Activated CD4-positive, alpha-beta T cell treated with anti-CD3 and anti-CD28 coated beads for 36 hours (primary cell): ENCODE measurements at regions not wholly inside any gene's neighbourhood (a gene's known extent, or its start where the extent isn't known, plus 50 kb on each side); places are given as distances from the start of the nearest gene placed in this dataset.
A peak's percentile ranks its signal among the peaks of the same experiment; 100 is the strongest.
"Not testable (repeated sequence)": the region's sequence is repeated elsewhere in the genome, so short reads cannot be mapped to it uniquely, and the experiment has no call there.

ENCODE experiments used
- ATAC-seq: fragments of 200-7000 bp; cut with Tn5 transposase; one replicate; pipeline ENCODE4 v1.10.0; 2021; ENCODE audit warnings: mild to moderate bottlenecking, moderate library complexity
- CTCF ChIA-PET: fragments of 350-600 bp; sonication (Branson Sonifier 250); formaldehyde crosslinking; loops from one replicate; lab custom pipeline; 2021; ENCODE audit warnings: antibody characterized with exemption; lab: Charles Lee
- POLR2A ChIA-PET: fragments of 350-600 bp; sonication (Branson Sonifier 250); formaldehyde crosslinking; loops from one replicate; lab custom pipeline; 2021; ENCODE audit warnings: antibody characterized with exemption, inconsistent platforms; lab: Charles Lee
- DNase-seq: peaks from one replicate; pipeline ENCODE4 v3.0.0-alpha.2; 2020
- H3K27ac Mint-ChIP-seq: one replicate; pipeline ENCODE4 v1.8.0; 2021; ENCODE audit warnings: mixed read lengths
- H3K27me3 Mint-ChIP-seq: one replicate; pipeline ENCODE4 v1.8.0; 2021; ENCODE audit warnings: mixed read lengths
- H3K36me3 Mint-ChIP-seq: one replicate; pipeline ENCODE4 v1.8.0; 2021; ENCODE audit warnings: low read depth, mixed read lengths
- H3K4me1 Mint-ChIP-seq: one replicate; pipeline ENCODE4 v1.8.0; 2021; ENCODE audit warnings: mixed read lengths
- H3K4me3 Mint-ChIP-seq: one replicate; pipeline ENCODE4 v1.8.0; 2021; ENCODE audit warnings: mild to moderate bottlenecking, moderate library complexity, mixed read lengths
- H3K9me3 Mint-ChIP-seq: one replicate; pipeline ENCODE4 v1.8.0; 2021; ENCODE audit warnings: low read depth, mixed read lengths
- intact Hi-C, 2 experiments: fragments of 100-400 bp; cut with DNase I in 1 of 2; cut with micrococcal nuclease in 1 of 2; formaldehyde crosslinking; loops; one replicate each; pipeline versions ENCODE4 v1.14.2 to v1.15.1; 2022 to 2024; cut with DNase I, micrococcal nuclease

DNA sequence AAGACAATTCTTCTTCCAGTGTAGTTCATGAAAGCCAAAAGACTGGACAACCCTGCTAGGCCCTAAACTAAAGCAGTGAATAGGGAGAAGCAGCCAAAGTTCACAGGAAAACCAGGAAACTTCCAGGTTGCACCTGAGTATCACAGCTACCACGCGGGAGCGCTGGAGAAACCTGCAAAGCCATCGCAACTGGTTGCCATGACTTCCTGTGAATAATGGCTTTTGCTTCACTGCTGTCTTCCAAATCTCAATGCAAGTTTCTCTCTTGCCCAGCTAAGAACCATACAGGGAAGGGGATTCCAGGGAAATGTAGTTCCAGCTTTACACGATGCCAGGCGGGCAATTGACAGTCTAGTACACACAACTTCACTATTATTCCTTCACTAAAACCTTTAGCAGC, 114.1 kb downstream of the GXYLT1 start:
- peaks cover 8% of the 10 kb centered on the region for H3K27me3 Mint-ChIP-seq
- no peak overlapping the region for H3K4me3 Mint-ChIP-seq
- POLR2A ChIA-PET, result interaction anchor here (0.6 kb wide), 1 partner anchor 1859 kb away, joined by 4 read pairs; no protein-coding TSS in a partner anchor
- ATAC-seq, result no peak
- H3K36me3 Mint-ChIP-seq, result no peaks in the 10 kb centered on the region
- H3K27ac Mint-ChIP-seq, result no peak overlapping the region
- H3K4me1 Mint-ChIP-seq, result no peaks in the 10 kb centered on the region
- DNase-seq, result no peak
- no peaks in the 10 kb centered on the region for H3K9me3 Mint-ChIP-seq
- intact Hi-C loops, result no loop called here
- CTCF ChIA-PET, result interaction anchor here (0.6 to 1.5 kb wide), 3 partner anchors 160 to 341 kb away, joined by 3 to 4 read pairs (median 3); no protein-coding TSS in a partner anchor

DNA sequence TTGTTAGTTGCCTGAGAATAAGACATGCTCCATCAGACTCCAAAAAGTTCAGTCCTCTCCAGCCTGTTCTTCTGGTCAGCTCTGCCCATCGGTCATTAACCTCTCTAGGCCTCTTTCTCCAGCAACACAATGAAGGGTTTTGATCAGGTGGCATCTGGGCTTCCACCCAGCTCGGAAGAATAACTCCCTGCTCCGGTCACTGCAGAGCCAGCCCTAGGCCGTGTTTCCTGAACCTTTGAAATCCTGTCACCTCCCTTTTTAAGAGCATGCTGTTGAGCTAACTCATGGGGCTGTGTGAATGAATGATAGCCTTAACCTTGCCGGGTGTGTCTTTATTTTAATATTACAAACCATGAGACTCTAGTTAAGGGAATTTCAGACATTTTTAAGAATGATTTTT, 117.1 kb downstream of the GXYLT1 start:
- POLR2A ChIA-PET, result no interaction called here
- Mint-ChIP-seq H3K9me3 (no peaks in the 10 kb centered on the region), H3K27me3 (peaks cover 16% of the 10 kb centered on the region), H3K4me1 (peaks cover 8% of the 10 kb centered on the region), H3K27ac (no peak overlapping the region), H3K36me3 (no peaks in the 10 kb centered on the region), H3K4me3 (no peak overlapping the region)
- no peak for DNase-seq
- CTCF ChIA-PET, result interaction anchor here (0.6 kb wide), 1 partner anchor 1565 kb away, joined by 3 read pairs; no protein-coding TSS in a partner anchor
- no peak for ATAC-seq
- intact Hi-C loops, result loop anchor here (10.0 kb wide), 3 partner anchors 513 to 753 kb away; no protein-coding TSS in a partner anchor

DNA sequence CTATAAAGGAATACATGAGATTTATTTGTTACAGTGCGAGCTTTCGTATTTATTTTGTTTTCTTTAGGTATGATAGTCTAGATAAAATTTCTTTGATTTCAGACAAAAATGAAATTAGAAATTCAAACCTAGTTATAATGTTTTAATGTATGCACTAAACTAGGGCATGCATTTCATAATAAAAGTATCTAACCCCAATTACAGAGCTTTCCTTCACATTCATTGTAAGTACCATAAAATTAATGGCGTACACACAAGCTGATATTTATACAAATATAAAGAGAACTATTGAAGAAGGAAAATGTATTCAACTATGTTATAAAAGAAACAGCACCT, 120.2 kb downstream of the GXYLT1 start:
- H3K4me3 Mint-ChIP-seq, result no peak overlapping the region
- intact Hi-C loops, result loop anchor here (1.0 to 10.0 kb wide), 6 partner anchors 348 to 1078 kb away; no protein-coding TSS in a partner anchor

DNA sequence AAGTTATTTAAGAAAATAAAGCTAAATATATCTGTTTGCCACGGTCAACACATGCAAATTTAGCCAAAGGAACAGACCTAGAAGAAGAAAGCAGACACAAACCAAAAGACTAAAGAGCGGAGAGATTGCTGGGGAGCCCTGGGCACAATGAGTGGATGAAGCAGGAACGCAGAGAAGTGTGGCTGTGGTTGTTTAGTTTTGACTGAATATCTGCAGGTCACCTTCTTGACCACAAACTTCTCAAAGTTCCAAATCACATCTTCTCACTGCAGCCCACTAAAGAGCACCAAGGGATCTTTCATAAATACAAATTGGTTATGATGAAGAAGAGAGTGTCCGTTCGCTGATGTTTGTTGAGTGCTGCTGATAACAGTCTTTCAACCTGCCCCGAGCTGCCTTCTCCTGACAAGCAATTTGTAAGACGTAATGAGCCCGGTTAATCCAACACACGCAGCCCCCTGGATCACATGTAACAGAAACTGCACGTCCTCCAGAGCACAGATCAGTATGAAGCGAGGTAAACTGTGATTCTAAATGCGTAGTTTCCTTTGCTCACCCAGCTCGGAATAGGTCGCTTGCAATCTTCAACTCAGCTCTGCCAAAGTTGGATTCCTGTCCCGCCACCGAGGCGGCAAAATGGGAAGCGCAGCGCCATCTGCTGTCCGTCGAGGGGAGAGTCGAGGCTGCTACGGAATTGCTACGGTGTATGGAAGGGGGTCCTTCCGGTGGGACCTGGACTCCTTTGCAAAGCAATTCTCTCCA, 120.8 kb downstream of the GXYLT1 start:
- DNase-seq (peak; percentile 84), ATAC-seq (peak; percentile 86)
- H3K36me3 Mint-ChIP-seq, result no peaks in the 10 kb centered on the region
- CTCF ChIA-PET, result interaction anchor here (0.6 to 2.8 kb wide), 36 partner anchors 9 to 1078 kb away, joined by 3 to 35 read pairs (median 3); no protein-coding TSS in a partner anchor
- peaks cover 8% of the 10 kb centered on the region for H3K4me1 Mint-ChIP-seq
- H3K27ac Mint-ChIP-seq, result no peak overlapping the region
- no peaks in the 10 kb centered on the region for H3K9me3 Mint-ChIP-seq
- POLR2A ChIA-PET, result interaction anchor here (1.0 kb wide), 1 partner anchor 310 kb away, joined by 3 read pairs; no protein-coding TSS in a partner anchor
- peak overlapping the region; percentile 39 for H3K4me3 Mint-ChIP-seq
- intact Hi-C loops, result loop anchor here (1.0 to 10.0 kb wide), 6 partner anchors 348 to 1078 kb away; no protein-coding TSS in a partner anchor
- peaks cover 17% of the 10 kb centered on the region for H3K27me3 Mint-ChIP-seq

More for the DNA sequence above, 120.2 kb downstream of the GXYLT1 start:
- Mint-ChIP-seq H3K27ac (no peak overlapping the region), H3K4me1 (peaks cover 8% of the 10 kb centered on the region), H3K27me3 (peaks cover 17% of the 10 kb centered on the region), H3K9me3 (no peaks in the 10 kb centered on the region), H3K36me3 (no peaks in the 10 kb centered on the region)
- CTCF ChIA-PET, result interaction anchor here (0.6 to 2.8 kb wide), 34 partner anchors 8 to 1850 kb away, joined by 3 to 35 read pairs (median 3); no protein-coding TSS in a partner anchor
- ATAC-seq, result no peak
- no peak for DNase-seq
- POLR2A ChIA-PET, result interaction anchor here (0.6 to 1.0 kb wide), 2 partner anchors 309 to 663 kb away, joined by 3 read pairs; no protein-coding TSS in a partner anchor

DNA sequence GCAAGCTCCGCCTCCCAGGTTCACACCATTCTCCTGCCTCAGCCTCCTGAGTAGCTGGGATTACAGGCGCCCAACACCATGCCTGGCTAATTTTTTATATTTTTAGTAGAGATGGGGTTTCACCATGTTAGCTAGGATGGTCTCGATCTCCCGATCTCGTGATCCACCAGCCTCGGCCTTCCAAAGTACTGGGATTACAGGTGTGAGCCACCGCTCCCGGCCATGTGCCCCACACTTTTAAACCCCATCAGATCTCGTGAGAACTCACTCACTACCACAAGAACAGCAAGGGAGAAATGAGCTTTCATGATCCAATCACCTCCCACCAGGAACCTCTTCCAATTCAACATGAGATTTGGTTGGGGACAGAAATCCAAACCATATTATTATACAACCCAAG, 122.7 kb downstream of the GXYLT1 start:
- ChIA-PET POLR2A (interaction anchor here (0.6 kb wide), 1 partner anchor 644 kb away, joined by 3 read pairs; no protein-coding TSS in a partner anchor), CTCF (interaction anchor here (0.8 kb wide), 1 partner anchor 13 kb away, joined by 3 read pairs; no protein-coding TSS in a partner anchor)
- H3K36me3 Mint-ChIP-seq, H3K4me1 Mint-ChIP-seq, ATAC-seq, H3K27ac Mint-ChIP-seq, H3K9me3 Mint-ChIP-seq, DNase-seq, H3K4me3 Mint-ChIP-seq: not testable (repeated sequence)
- intact Hi-C loops, result loop anchor here (5.0 to 10.0 kb wide), 4 partner anchors 350 to 747 kb away; no protein-coding TSS in a partner anchor
- H3K27me3 Mint-ChIP-seq, result peaks cover 17% of the 10 kb centered on the region

DNA sequence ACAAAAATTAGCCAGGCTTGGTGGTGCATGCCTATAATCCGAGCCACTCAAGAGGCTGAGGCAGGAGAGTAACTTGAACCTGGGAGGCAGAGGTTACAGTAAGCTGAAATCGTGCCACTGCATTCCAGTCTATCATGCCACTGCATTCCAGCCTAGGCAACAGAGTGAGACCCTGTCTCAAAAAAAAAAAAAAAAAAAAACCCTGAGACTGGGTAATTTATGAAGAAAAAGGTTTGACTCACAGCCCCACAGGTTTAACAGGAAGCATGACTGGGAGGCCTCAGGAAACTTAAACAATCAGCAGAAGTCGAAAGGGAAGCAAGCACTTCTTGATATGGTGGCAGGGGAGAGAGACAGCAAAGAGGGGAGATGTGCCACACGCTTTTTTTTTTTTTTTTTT, 123.2 kb downstream of the GXYLT1 start:
- ATAC-seq (no peak), DNase-seq (no peak)
- intact Hi-C loops, result loop anchor here (5.0 to 10.0 kb wide), 4 partner anchors 351 to 747 kb away; no protein-coding TSS in a partner anchor
- H3K27ac Mint-ChIP-seq, result no peak overlapping the region
- no peaks in the 10 kb centered on the region for H3K36me3 Mint-ChIP-seq
- H3K9me3 Mint-ChIP-seq, result no peaks in the 10 kb centered on the region
- H3K4me1 Mint-ChIP-seq, result peaks cover 8% of the 10 kb centered on the region
- ChIA-PET CTCF (no interaction called here), POLR2A (interaction anchor here (0.6 kb wide), 1 partner anchor 643 kb away, joined by 3 read pairs; no protein-coding TSS in a partner anchor)
- no peak overlapping the region for H3K4me3 Mint-ChIP-seq
- peaks cover 17% of the 10 kb centered on the region for H3K27me3 Mint-ChIP-seq

DNA sequence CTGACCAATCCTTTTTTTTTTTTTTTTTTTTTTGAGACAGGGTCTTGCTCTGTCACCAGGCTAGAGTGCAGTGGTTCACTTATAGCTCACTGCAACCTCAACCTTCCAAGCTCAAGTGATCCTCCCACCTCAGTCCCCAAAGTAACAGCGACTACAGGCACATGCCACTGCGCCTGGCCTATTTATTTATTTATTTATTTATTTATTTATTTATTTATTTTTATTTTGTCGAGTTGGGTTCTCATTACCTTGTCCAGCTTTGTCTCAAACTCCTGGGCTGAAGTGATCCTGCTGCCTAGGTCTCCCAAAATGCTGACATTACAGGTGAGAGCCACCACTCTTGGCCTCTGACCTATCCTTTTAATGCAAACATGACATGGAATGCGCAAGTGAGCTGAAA, 124.4 kb downstream of the GXYLT1 start:
- CTCF ChIA-PET, result interaction anchor here (0.6 to 1.7 kb wide), 2 partner anchors 37 to 351 kb away, joined by 3 to 4 read pairs; no protein-coding TSS in a partner anchor
- peaks cover 17% of the 10 kb centered on the region for H3K27me3 Mint-ChIP-seq
- POLR2A ChIA-PET, result no interaction called here
- intact Hi-C loops, result loop anchor here (5.0 to 10.0 kb wide), 4 partner anchors 352 to 745 kb away; no protein-coding TSS in a partner anchor
- no peaks in the 10 kb centered on the region for H3K36me3 Mint-ChIP-seq
- no peak overlapping the region for H3K27ac Mint-ChIP-seq
- DNase-seq (no peak), ATAC-seq (no peak)
- no peaks in the 10 kb centered on the region for H3K9me3 Mint-ChIP-seq
- peaks cover 8% of the 10 kb centered on the region for H3K4me1 Mint-ChIP-seq
- H3K4me3 Mint-ChIP-seq, result no peak overlapping the region

DNA sequence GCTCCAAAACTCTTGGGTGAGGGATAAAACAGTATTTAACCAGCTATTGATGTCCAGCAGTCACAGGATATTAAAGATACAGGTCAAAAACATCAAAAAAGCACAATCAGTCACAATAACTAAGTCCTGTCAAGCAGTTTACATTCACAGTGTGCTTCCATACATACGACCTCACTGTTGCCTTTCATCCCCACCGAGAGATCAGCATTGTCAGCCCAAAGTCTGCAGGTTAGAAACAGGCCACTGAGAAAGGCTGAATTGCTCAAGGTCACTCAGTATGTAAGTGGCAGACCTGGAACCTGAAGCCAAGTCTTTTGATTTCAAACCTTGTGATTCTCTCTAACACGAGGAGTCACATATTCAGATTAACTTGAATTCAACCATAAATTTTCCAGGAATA, 124.9 kb downstream of the GXYLT1 start:
- Mint-ChIP-seq H3K4me1 (peaks cover 8% of the 10 kb centered on the region), H3K36me3 (no peaks in the 10 kb centered on the region), H3K27me3 (peaks cover 17% of the 10 kb centered on the region), H3K27ac (no peak overlapping the region), H3K4me3 (no peak overlapping the region), H3K9me3 (no peaks in the 10 kb centered on the region)
- intact Hi-C loops, result loop anchor here (5.0 to 10.0 kb wide), 4 partner anchors 353 to 745 kb away; no protein-coding TSS in a partner anchor
- no peak for DNase-seq
- ChIA-PET POLR2A (no interaction called here), CTCF (interaction anchor here (0.6 to 1.7 kb wide), 3 partner anchors 37 to 352 kb away, joined by 3 to 4 read pairs (median 3); no protein-coding TSS in a partner anchor)
- ATAC-seq, result no peak

DNA sequence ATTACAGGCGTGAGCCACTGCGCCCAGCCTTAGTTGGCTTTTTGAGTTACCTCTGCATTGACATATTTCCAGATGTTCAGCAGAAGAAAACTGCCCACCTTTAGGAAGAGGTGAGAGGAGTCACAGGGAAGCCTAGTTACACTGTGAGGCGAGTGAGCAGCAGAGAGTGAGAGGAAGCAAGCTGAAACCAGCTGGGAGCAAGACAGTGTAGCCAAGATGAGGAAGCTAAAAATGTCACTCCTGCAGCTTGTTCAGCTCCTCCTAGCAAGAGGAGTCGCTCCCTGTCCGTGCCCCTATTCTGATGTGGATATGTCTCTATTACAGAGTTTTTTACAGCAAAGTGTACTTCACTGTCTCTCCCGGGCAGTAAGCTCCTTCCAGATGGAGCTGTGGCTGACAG, 127.6 kb downstream of the GXYLT1 start:
- intact Hi-C loops, result no loop called here
- no peaks in the 10 kb centered on the region for H3K9me3 Mint-ChIP-seq
- ChIA-PET CTCF (no interaction called here), POLR2A (no interaction called here)
- no peak for ATAC-seq
- H3K36me3 Mint-ChIP-seq, result no peaks in the 10 kb centered on the region
- no peak for DNase-seq
- H3K27me3 Mint-ChIP-seq, result peaks cover 6% of the 10 kb centered on the region
- H3K4me1 Mint-ChIP-seq, result no peaks in the 10 kb centered on the region
- no peak overlapping the region for H3K27ac Mint-ChIP-seq
- H3K4me3 Mint-ChIP-seq, result no peak overlapping the region

DNA sequence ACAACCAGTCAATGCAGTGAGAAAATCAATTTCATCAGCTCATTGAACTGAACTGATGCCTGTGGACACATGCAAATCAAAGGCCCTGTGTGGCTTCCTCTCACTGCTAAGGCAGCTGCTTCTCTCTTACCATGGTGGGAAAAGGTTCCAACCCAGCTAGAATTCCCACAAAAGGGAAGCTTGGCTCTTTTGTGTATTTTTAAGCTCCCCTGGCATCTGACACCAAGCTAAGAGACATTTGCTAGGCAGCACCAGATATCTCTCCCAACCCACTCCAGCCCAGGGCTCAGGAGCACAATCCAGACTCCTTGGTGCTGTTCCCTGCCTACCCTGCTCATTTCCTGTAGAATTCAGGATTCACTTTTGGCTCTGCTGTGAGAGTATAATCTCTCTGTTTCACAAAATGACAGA, 129.6 kb downstream of the GXYLT1 start:
- no peak overlapping the region for H3K27ac Mint-ChIP-seq
- DNase-seq, result no peak
- H3K4me3 Mint-ChIP-seq, result no peak overlapping the region
- H3K27me3 Mint-ChIP-seq, result peaks cover 3% of the 10 kb centered on the region
- CTCF ChIA-PET, result interaction anchor here (5.3 kb wide), 1 partner anchor 9 kb away, joined by 35 read pairs; no protein-coding TSS in a partner anchor
- intact Hi-C loops, result no loop called here
- no peak for ATAC-seq
- POLR2A ChIA-PET, result no interaction called here
- no peaks in the 10 kb centered on the region for H3K36me3 Mint-ChIP-seq
- no peaks in the 10 kb centered on the region for H3K4me1 Mint-ChIP-seq
- no peaks in the 10 kb centered on the region for H3K9me3 Mint-ChIP-seq

DNA sequence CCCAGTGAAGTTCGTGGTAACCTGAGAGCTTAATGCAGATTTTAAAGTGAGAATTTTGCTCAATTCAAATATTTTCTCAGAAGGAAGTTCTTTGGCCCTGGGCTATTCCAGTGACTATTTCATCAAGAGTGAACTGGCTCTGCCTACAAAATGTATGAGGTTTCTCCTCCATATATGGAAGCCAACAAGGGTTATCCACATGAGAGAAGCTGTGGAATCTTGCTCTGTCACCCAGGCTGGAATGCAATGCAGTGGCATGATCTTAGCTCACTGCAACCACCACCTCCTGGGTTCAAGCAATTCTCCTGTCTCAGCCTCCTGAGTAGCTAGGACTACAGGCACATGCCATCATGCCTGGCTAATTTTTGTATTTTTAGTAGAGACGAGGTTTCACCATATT, 132.2 kb downstream of the GXYLT1 start:
- ATAC-seq, DNase-seq, H3K36me3 Mint-ChIP-seq, H3K27me3 Mint-ChIP-seq, POLR2A ChIA-PET, H3K4me3 Mint-ChIP-seq, H3K27ac Mint-ChIP-seq, H3K9me3 Mint-ChIP-seq, H3K4me1 Mint-ChIP-seq, intact Hi-C loops: not testable (repeated sequence)
- CTCF ChIA-PET, result interaction anchor here (0.6 to 5.3 kb wide), 2 partner anchors 12 to 268 kb away, joined by 5 to 35 read pairs; no protein-coding TSS in a partner anchor
